ENCODE measurements at regions not wholly inside any gene's neighbourhood (a gene's known extent, or its start where the extent isn't known, plus 50 kb on each side); places are given as distances from the start of the nearest gene placed in this dataset.

DNA sequence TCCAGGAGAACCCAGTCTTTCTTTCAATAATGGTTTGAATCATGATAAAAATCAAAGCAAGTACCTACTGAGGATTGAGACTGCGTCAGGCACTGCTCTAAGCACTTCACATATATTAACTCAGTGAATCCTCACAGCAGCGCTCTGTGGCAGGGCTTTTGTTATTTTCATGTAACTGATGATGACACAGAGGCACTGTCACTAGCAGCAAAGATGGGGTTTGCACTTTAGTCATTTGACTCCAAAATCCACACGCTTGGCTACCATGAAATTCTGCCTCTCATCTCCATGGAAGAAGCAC is 98.8 kb upstream of the GSC start:
- Histone ChIP-seq H3K27ac (ENCODE audit: control insufficient read depth, insufficient read depth, low read length) (no peak overlapping the region), H3K9me1 (ENCODE audit: control insufficient read depth, extremely low read depth, insufficient read depth, low read length) (no peaks in the 10 kb centered on the region), H3K4me2 (ENCODE audit: control insufficient read depth, extremely low read depth, insufficient read depth, low read depth, low read length) (no peak overlapping the region), H3K9me3 (ENCODE audit: control insufficient read depth, low read depth, low read length) (no peaks in the 10 kb centered on the region), H3K79me2 (ENCODE audit: control insufficient read depth, insufficient read depth, low read length) (no peaks in the 10 kb centered on the region), H3K4me1 (ENCODE audit: control insufficient read depth, extremely low read depth, insufficient read depth, low read length) (no peaks in the 10 kb centered on the region), H3K9ac (ENCODE audit: control insufficient read depth, extremely low read depth, insufficient read depth, low read length) (no peak overlapping the region), H2AFZ (ENCODE audit: control insufficient read depth, low read length) (no peak overlapping the region), H4K20me1 (ENCODE audit: control insufficient read depth, extremely low read depth, insufficient read depth, low read length) (no peaks in the 10 kb centered on the region), H3K4me3 (ENCODE audit: control insufficient read depth in 2 of 3, extremely low read depth in 1 of 3, insufficient read depth in 2 of 3, low read depth in 1 of 3, low read length in 3 of 3) (no peak overlapping the region), H3K27me3 (ENCODE audit: control insufficient read depth, extremely low read depth, insufficient read depth, low read length) (no peaks in the 10 kb centered on the region), H3K36me3 (ENCODE audit: control insufficient read depth in 2 of 2, extremely low read depth in 1 of 2, insufficient read depth in 2 of 2, low read length in 2 of 2) (no peaks in the 10 kb centered on the region)
- dilution Hi-C loops (cut with MboI; ENCODE audit: extremely low pct_ligation_motif_present, low sequenced_read_pairs), result no loop called here
- FAIRE-seq (no peak), DNase-seq (ENCODE audit: low read depth, low spot score) (no peak)
- TF ChIP-seq, protein P1, sequence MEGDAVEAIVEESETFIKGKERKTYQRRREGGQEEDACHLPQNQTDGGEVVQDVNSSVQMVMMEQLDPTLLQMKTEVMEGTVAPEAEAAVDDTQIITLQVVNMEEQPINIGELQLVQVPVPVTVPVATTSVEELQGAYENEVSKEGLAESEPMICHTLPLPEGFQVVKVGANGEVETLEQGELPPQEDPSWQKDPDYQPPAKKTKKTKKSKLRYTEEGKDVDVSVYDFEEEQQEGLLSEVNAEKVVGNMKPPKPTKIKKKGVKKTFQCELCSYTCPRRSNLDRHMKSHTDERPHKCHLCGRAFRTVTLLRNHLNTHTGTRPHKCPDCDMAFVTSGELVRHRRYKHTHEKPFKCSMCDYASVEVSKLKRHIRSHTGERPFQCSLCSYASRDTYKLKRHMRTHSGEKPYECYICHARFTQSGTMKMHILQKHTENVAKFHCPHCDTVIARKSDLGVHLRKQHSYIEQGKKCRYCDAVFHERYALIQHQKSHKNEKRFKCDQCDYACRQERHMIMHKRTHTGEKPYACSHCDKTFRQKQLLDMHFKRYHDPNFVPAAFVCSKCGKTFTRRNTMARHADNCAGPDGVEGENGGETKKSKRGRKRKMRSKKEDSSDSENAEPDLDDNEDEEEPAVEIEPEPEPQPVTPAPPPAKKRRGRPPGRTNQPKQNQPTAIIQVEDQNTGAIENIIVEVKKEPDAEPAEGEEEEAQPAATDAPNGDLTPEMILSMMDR (optimal IDR thresholded peaks at IDR 0.05 in 1 of 3, IDR thresholded peaks at IDR 0.05 in 1 of 3, conservative IDR thresholded peaks at IDR 0.05 in 1 of 3; ENCODE audit: extremely low read depth in 1 of 3, insufficient read depth in 2 of 3, low read length in 3 of 3), result no peak
- TF ChIP-seq EZH2 (IDR thresholded peaks at IDR 0.05; ENCODE audit: low read length), result no peak

DNA sequence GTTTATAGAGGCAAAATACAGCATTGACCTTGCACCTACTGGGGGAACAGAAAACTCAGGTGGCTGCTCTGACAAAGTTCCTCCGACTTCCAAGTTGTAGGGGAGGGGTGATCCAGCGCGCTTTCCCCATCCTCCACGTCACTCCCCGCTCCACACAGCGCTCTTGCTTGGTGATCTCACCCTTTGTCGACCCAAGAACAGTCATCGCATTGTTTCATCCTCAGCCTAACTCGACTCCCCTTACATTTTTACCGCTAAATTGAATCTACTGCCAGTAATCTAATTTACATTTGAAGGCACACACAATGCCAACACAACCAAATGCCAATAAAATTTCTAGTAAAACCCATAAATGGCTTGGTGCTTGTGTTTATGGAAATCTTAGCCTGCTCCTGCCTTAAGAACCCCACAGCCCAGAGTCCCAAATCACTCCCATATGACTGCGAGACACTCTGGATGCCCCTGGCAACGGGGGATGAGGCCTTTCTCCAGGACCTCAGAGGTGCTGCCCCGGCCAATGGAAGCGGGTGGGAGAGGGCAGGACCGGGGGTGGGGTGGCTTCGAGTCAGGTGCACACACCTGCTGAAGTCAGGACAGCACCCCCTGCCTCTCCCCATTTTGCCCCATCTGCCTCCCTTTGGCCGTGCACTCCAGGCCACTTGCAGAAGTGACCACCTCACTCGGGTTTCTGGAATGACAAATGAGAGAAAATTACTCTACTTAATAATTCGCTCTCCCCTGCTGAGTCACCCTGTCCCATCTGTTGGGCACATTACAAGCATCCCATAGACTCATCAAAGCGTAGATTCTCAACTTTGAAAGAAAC is 98.2 kb upstream of the GSC start:
- no peak for TF ChIP-seq EZH2 (IDR thresholded peaks at IDR 0.05; ENCODE audit: low read length)
- TF ChIP-seq, protein P1 (optimal IDR thresholded peaks at IDR 0.05 in 1 of 3, IDR thresholded peaks at IDR 0.05 in 1 of 3, conservative IDR thresholded peaks at IDR 0.05 in 1 of 3; ENCODE audit: extremely low read depth in 1 of 3, insufficient read depth in 2 of 3, low read length in 3 of 3), result no peak
- Histone ChIP-seq H3K36me3 (ENCODE audit: control insufficient read depth in 2 of 2, extremely low read depth in 1 of 2, insufficient read depth in 2 of 2, low read length in 2 of 2) (no peaks in the 10 kb centered on the region), H3K27ac (ENCODE audit: control insufficient read depth, insufficient read depth, low read length) (no peak overlapping the region), H3K27me3 (ENCODE audit: control insufficient read depth, extremely low read depth, insufficient read depth, low read length) (no peaks in the 10 kb centered on the region), H3K4me3 (ENCODE audit: control insufficient read depth in 2 of 3, extremely low read depth in 1 of 3, insufficient read depth in 2 of 3, low read depth in 1 of 3, low read length in 3 of 3) (no peak overlapping the region), H2AFZ (ENCODE audit: control insufficient read depth, low read length) (no peak overlapping the region), H3K4me1 (ENCODE audit: control insufficient read depth, extremely low read depth, insufficient read depth, low read length) (no peaks in the 10 kb centered on the region), H3K9ac (ENCODE audit: control insufficient read depth, extremely low read depth, insufficient read depth, low read length) (no peak overlapping the region), H3K4me2 (ENCODE audit: control insufficient read depth, extremely low read depth, insufficient read depth, low read depth, low read length) (no peak overlapping the region), H3K9me1 (ENCODE audit: control insufficient read depth, extremely low read depth, insufficient read depth, low read length) (no peaks in the 10 kb centered on the region), H4K20me1 (ENCODE audit: control insufficient read depth, extremely low read depth, insufficient read depth, low read length) (no peaks in the 10 kb centered on the region), H3K9me3 (ENCODE audit: control insufficient read depth, low read depth, low read length) (no peaks in the 10 kb centered on the region), H3K79me2 (ENCODE audit: control insufficient read depth, insufficient read depth, low read length) (no peaks in the 10 kb centered on the region)
- dilution Hi-C loops (cut with MboI; ENCODE audit: extremely low pct_ligation_motif_present, low sequenced_read_pairs), result no loop called here
- FAIRE-seq (no peak), DNase-seq (ENCODE audit: low read depth, low spot score) (no peak)

All from keratinocyte (primary cell).